Parathyroid adenoma (tissue), 2 donors: ENCODE measurements at regions not wholly inside any gene's neighbourhood (a gene's known extent, or its start where the extent isn't known, plus 50 kb on each side); places are given as distances from the start of the nearest gene placed in this dataset.

Experiments
- H2AFZ ChIP-seq: fragments of 300-600 bp; sonication (generic); one replicate; pipeline ENCODE4 v1.7.0; 2017; ENCODE audit warnings: antibody characterized with exemption, mild to moderate bottlenecking
- H3K27ac ChIP-seq: fragments of 300-600 bp; sonication (generic); one replicate; pipeline ENCODE4 v1.7.0; 2017
- H3K27me3 ChIP-seq: fragments of 300-600 bp; sonication (generic); one replicate; pipeline ENCODE4 v1.7.0; 2017; ENCODE audit warnings: low read length; ENCODE audit not compliant: control insufficient read depth, insufficient read depth
- H3K36me3 ChIP-seq: fragments of 300-600 bp; sonication (generic); one replicate; pipeline ENCODE4 v1.7.0; 2017; ENCODE audit warnings: low read length; ENCODE audit not compliant: control insufficient read depth, insufficient read depth
- H3K4me1 ChIP-seq: fragments of 300-600 bp; sonication (generic); one replicate; pipeline ENCODE4 v1.7.0; 2017; ENCODE audit warnings: control low read depth
- H3K4me2 ChIP-seq: fragments of 300-600 bp; sonication (generic); one replicate; pipeline ENCODE4 v1.7.0; 2017; ENCODE audit warnings: low read length
- H3K4me3 ChIP-seq: fragments of 300-600 bp; sonication (generic); one replicate; pipeline ENCODE4 v1.7.0; 2017; ENCODE audit warnings: low read depth, low read length
- H3K79me2 ChIP-seq: fragments of 300-600 bp; sonication (generic); one replicate; pipeline ENCODE4 v1.7.0; 2017; ENCODE audit warnings: control low read depth
- H3K9ac ChIP-seq: fragments of 300-600 bp; sonication (generic); one replicate; pipeline ENCODE4 v1.7.0; 2017; ENCODE audit warnings: mild to moderate bottlenecking
- H3K9me3 ChIP-seq: fragments of 300-600 bp; sonication (generic); one replicate; pipeline ENCODE4 v1.7.0; 2017; ENCODE audit warnings: low read length; ENCODE audit not compliant: control insufficient read depth
- TF ChIP-seq, protein P1 (sequence below): fragments of 300-600 bp; sonication (generic); IDR thresholded peaks from one replicate; pipeline ENCODE4 v1.7.0; 2017; ENCODE audit warnings: antibody characterized with exemption, mild to moderate bottlenecking
- donor health status: primary hyperparathyroidism.

DNA sequence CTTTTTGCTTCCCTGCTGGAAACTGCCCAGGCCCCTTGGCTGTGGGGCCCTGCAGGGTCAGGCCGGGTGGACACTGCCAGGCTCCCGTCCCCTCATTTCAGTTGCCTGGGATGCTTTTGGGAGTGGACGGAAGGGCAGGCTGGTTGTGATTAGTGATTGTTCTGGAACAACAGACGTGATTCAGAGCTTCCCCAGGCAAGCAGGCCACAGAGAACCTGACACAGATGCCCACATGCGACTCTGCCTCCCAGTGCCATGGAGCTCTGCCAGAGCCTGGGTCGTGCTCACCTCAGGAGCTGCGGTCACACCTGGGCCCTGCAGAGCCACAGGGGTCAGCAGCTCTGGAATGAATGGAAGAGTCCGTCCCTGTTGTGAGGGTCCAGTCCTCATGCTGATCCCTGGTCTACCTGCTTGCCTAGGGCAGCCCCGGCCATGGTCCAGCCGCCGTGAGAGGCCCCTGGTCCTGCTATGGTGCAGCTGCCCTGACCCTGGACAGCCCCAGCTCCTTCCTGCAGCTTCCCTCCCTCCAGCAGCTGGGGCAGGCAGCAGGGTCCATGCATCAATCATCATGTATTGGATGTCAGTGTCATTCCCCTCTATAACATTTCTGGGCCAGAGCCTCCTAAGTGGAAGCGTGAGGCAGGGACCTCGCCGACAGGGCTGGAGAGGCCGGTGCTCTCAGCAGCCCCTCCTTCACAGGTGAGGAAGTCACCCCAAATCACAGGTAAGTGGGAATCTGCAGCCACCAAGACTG is 518.6 kb upstream of the MYT1L start:
- H3K9me3 ChIP-seq, result no peaks in the 10 kb centered on the region
- H3K4me3 ChIP-seq, result no peak overlapping the region
- no peaks in the 10 kb centered on the region for H3K27me3 ChIP-seq
- peaks cover 12% of the 10 kb centered on the region for H3K4me1 ChIP-seq
- no peaks in the 10 kb centered on the region for H3K36me3 ChIP-seq
- TF ChIP-seq, protein P1, sequence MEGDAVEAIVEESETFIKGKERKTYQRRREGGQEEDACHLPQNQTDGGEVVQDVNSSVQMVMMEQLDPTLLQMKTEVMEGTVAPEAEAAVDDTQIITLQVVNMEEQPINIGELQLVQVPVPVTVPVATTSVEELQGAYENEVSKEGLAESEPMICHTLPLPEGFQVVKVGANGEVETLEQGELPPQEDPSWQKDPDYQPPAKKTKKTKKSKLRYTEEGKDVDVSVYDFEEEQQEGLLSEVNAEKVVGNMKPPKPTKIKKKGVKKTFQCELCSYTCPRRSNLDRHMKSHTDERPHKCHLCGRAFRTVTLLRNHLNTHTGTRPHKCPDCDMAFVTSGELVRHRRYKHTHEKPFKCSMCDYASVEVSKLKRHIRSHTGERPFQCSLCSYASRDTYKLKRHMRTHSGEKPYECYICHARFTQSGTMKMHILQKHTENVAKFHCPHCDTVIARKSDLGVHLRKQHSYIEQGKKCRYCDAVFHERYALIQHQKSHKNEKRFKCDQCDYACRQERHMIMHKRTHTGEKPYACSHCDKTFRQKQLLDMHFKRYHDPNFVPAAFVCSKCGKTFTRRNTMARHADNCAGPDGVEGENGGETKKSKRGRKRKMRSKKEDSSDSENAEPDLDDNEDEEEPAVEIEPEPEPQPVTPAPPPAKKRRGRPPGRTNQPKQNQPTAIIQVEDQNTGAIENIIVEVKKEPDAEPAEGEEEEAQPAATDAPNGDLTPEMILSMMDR, result no peak
- H2AFZ ChIP-seq, result no peak overlapping the region
- H3K4me2 ChIP-seq, result no peak overlapping the region
- H3K27ac ChIP-seq, result no peak overlapping the region
- no peaks in the 10 kb centered on the region for H3K79me2 ChIP-seq
- H3K9ac ChIP-seq, result no peak overlapping the region

DNA sequence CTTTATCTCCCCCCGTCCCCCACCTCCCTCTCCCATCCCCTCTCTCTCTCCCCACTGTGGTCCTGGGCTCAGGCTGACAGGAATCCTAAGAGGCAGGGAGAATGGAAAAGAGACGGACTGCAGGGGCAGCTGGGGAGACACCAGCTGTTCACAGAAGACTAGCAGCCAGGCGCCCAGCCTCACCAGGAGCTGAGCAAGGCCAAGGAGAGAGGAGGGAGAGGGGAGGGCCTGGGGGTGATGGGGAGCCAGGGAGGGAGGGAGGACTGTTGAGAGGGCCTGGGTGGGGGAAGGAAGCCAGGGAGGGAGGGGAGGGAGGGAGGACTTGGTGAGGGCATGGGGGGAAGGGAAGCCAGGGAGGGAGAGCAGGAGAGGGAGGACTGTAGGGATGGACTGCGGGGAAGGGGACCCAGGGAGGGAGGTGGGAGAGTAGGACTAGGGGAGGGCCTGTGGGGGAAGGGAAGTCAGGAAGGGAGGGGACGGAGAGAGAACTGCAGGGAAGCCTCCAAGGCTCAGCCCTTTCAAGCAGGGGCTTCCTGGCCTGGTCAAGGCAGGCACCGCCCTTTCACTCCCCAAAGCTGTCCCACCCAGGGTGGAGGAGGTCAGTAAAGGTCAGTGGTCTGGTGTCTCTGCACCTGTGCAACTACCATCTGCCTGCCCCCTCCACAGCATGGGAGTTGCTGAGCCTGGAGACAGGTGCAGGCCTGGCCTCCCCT is 517.7 kb upstream of the MYT1L start:
- TF ChIP-seq, protein P1, result no peak
- Histone ChIP-seq H3K4me1 (peaks cover 12% of the 10 kb centered on the region), H3K27ac (no peak overlapping the region), H3K27me3 (no peaks in the 10 kb centered on the region), H3K4me3 (no peak overlapping the region), H2AFZ (no peak overlapping the region), H3K9me3 (no peaks in the 10 kb centered on the region), H3K9ac (no peak overlapping the region), H3K4me2 (no peak overlapping the region), H3K36me3 (no peaks in the 10 kb centered on the region), H3K79me2 (no peaks in the 10 kb centered on the region)

DNA sequence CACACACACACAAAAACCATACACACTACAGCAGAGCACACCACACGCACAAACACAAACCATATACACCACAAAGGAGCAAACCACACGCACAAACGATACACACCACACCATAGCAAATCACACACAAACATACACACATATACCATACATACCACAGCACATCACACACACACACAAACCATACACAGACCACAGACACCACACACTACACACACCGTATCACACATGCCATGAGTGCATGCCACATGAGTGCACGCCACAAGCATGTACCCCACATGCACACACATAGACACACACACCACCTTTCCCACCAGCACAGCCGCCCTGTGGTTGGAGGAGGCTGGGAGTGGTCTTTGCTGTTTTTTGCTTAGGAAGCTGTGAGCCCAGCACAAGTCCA is 517.1 kb upstream of the MYT1L start:
- Histone ChIP-seq H2AFZ (no peak overlapping the region), H3K4me3 (no peak overlapping the region), H3K9ac (no peak overlapping the region), H3K27ac (no peak overlapping the region), H3K9me3 (no peaks in the 10 kb centered on the region), H3K4me2 (no peak overlapping the region), H3K27me3 (no peaks in the 10 kb centered on the region), H3K79me2 (no peaks in the 10 kb centered on the region), H3K36me3 (no peaks in the 10 kb centered on the region), H3K4me1 (peaks cover 12% of the 10 kb centered on the region)
- TF ChIP-seq, protein P1, result no peak

DNA sequence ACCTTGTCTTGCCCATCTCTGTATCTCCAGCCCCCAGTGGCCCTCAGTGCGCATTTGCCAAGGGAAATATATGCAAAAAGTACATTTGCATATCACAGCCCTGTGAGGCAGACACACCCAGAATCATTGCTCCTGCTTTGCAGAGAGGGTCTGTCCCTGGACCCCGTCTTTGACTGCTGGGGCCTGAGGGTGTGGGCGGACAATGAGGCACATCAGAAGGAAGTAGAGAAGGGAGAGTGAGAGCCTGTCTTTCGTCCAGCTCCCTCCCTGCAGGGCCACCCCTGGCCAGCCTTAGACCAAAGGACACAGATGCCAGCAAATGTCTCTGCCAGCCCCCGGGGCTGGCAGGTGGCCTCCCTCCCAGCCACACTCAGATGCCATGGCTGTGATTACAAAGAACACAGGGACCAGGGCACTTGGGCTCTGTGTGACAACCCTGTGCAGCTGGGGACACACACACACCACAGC is 516.2 kb upstream of the MYT1L start:
- peak overlapping the region; percentile 66 for H3K27ac ChIP-seq
- H3K79me2 ChIP-seq, result no peaks in the 10 kb centered on the region
- H2AFZ ChIP-seq, result peak overlapping the region; percentile 80
- TF ChIP-seq, protein P1, result no peak
- no peak overlapping the region for H3K4me2 ChIP-seq
- no peaks in the 10 kb centered on the region for H3K27me3 ChIP-seq
- H3K4me3 ChIP-seq, result no peak overlapping the region
- no peaks in the 10 kb centered on the region for H3K9me3 ChIP-seq
- H3K9ac ChIP-seq, result no peak overlapping the region
- peaks cover 12% of the 10 kb centered on the region for H3K4me1 ChIP-seq
- no peaks in the 10 kb centered on the region for H3K36me3 ChIP-seq
